Fibroblast of pulmonary artery (primary cell): ENCODE measurements at regions not wholly inside any gene's neighbourhood (a gene's known extent, or its start where the extent isn't known, plus 50 kb on each side); places are given as distances from the start of the nearest gene placed in this dataset.

Experiments
- DNase-seq: peaks from one replicate; pipeline ENCODE4 v3.0.0-alpha.2; 2010; ENCODE audit warnings: low read depth
- H3K4me3 ChIP-seq: replicated peaks from 2 replicates; pipeline ENCODE4 v1.5.1; 2011; ENCODE audit warnings: low read depth, mild to moderate bottlenecking, control low read depth, low read length, moderate library complexity
- TF ChIP-seq, protein P1 (sequence below): IDR thresholded peaks from 2 replicates; pipeline ENCODE4 v1.5.1; 2011; ENCODE audit warnings: mild to moderate bottlenecking, control low read depth, low read length, inconsistent platforms; ENCODE audit errors: missing control alignments

DNA sequence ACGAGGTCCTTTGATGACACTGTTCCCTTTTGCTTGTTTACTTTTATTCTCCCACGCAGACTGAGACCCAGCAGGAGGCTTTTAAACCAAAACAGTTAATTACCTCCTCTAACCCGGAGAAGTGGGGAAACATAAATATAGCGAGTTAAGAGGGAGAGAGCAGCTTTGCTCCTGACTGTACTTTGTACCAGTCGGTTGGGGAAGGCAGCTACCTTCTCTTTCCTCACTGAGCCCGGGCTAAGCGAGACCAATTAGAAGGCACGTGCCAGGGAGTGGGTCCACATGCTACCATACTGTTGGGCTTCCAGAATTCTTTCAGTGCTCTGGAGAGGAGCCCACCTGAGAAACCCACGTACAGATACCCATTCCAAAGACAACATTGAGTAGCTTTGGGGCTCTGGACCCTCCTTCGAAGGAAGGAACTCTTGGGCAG is 124.2 kb downstream of the ZIC5 start:
- TF ChIP-seq, protein P1, sequence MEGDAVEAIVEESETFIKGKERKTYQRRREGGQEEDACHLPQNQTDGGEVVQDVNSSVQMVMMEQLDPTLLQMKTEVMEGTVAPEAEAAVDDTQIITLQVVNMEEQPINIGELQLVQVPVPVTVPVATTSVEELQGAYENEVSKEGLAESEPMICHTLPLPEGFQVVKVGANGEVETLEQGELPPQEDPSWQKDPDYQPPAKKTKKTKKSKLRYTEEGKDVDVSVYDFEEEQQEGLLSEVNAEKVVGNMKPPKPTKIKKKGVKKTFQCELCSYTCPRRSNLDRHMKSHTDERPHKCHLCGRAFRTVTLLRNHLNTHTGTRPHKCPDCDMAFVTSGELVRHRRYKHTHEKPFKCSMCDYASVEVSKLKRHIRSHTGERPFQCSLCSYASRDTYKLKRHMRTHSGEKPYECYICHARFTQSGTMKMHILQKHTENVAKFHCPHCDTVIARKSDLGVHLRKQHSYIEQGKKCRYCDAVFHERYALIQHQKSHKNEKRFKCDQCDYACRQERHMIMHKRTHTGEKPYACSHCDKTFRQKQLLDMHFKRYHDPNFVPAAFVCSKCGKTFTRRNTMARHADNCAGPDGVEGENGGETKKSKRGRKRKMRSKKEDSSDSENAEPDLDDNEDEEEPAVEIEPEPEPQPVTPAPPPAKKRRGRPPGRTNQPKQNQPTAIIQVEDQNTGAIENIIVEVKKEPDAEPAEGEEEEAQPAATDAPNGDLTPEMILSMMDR, result no peak
- no peak for DNase-seq
- H3K4me3 ChIP-seq, result no peak overlapping the region

DNA sequence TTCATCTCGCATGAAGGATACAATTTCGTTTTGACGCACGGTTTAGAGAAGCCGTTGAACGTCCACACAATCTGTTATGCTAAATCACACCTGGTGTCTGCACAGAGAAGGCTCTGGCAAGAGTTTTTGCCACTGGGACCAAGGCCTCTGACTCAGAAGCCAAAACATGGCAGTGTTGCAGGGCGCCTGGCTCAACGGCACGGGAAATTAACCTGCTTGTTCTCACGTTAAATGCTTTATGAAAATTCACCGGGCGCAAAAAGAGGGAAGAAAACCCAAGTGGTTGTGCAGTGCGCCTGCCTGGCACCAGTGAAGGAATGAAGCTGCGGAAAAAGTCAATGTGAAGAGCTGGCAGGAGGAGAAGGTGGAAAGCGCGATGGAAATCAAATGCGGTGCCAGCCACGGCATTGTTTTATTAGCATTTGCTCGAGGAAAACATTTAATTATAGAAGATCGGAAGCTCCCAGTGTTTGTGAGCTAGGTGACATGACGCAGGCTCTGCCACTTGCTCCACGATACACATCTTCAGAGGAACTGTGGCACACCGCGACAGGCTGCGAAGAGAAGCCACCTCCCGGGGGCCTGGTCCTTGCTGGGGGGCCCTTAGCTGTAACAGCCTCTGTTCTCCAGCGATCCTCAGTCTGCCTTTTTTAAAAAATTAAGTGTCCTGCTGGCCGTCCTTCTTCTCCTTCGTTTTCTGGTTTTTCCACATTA is 126.2 kb downstream of the ZIC5 start:
- no peak overlapping the region for H3K4me3 ChIP-seq
- TF ChIP-seq, protein P1, result no peak
- DNase-seq, result no peak

DNA sequence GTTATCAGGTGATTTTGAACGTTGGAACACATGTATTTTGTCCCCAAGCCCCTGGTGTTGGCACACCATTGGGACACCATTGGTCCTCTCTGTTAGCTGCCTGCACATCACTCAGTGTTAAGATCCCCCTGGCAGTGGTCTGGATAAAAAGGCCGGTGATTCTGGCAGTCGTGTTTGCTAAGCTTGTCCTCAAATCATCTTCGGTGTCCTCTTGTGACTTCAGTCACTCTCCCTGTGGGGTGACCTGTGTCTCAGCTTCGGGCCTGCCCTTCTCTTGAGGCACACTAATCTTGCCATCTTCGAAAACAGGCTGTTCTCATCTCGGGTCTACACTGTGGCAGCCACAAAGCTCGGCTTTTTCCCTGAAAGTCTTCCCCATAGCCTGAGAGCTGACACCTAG is 127.1 kb downstream of the ZIC5 start:
- H3K4me3 ChIP-seq, result no peak overlapping the region
- no peak for DNase-seq
- TF ChIP-seq, protein P1, result no peak

DNA sequence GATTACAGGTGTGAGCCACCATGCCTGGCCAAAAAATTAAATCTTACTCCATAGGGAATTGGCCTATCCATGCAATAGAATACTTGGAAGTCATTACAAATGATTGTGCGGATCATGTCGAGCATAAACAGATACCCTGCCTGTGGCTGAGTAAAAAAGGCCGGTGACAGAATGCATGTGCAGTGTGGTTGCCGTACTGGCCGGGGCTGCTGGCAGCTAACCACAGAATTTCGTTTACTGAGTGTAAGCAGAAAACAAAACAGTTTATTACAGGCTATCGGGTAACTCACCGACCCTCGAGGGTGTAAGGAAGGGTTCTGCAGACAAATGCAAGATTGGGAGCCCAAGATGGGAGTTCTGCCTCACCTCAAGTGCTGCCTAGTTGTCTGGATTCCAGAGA is 127.7 kb downstream of the ZIC5 start:
- no peak for DNase-seq
- H3K4me3 ChIP-seq, result no peak overlapping the region
- TF ChIP-seq, protein P1, result no peak

DNA sequence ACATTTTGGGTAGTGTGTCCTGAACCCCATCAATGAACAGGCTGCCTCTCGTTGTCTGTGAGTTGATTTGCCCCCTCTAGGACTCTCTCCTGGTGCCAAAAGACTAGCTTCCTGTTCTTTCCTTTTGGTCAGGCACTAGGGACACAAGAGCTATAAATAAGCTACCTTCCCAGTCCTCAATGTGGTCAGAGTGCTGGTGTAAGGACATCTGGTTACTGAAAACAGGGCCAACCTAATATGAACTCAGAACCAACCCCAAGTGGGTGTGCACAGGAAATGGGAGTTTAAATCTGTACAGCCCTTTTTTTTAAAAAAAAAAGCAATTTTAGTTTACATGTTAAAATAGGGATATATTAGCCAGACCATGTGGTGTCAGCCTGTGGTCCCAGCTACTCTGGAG is 129.2 kb downstream of the ZIC5 start:
- no peak overlapping the region for H3K4me3 ChIP-seq
- TF ChIP-seq, protein P1, result no peak
- no peak for DNase-seq

DNA sequence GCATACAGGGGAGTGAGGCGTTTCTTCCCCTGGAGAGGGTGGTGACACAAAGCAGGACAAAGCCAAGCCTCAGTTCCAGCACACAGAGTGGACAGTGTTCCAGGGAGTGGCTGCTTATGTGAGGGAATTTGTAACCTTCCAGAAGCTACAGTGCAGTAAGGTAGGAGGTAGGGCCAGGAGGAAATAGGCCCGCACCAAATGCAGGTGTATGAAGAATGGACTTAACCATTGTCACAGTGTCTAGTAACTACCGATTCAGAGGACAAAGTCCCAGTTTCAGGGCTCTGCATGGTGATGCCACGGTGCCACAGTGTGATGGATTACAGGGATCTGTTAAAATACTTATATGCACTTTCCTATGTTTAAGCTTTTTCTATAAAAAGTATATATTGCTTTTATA is 135.3 kb downstream of the ZIC5 start:
- TF ChIP-seq, protein P1, result no peak
- DNase-seq, result no peak
- no peak overlapping the region for H3K4me3 ChIP-seq

DNA sequence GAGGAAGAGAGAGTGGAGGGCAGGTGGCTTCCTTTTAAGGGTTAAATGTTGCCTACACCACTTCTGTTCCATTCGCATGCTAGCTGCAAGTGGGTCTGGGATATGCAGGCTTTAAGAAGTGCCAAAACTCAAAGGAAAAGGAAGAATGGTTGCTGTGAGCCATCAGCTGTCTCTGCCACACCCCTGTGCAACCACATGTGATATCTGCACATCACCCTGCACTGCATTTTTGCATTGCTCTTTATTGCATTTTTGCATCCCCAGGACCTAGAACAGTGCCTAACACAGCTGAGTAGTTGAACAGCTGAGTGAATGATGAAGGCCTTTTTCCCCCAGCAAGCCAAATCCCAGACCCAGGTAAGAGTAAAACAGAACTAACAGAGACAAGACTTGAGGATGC is 136.1 kb downstream of the ZIC5 start:
- TF ChIP-seq, protein P1, result no peak
- no peak for DNase-seq
- H3K4me3 ChIP-seq, result no peak overlapping the region
